Esophagus mucosa (tissue), 1 donor: ENCODE measurements at regions not wholly inside any gene's neighbourhood (a gene's known extent, or its start where the extent isn't known, plus 50 kb on each side); places are given as distances from the start of the nearest gene placed in this dataset.

Experiments
- ATAC-seq: fragments of 200-7000 bp; cut with Tn5 transposase; one replicate; pipeline ENCODE4 v1.9.1; 2020
- donor health status: DM: yes; HTN: yes; CAD: no.

DNA sequence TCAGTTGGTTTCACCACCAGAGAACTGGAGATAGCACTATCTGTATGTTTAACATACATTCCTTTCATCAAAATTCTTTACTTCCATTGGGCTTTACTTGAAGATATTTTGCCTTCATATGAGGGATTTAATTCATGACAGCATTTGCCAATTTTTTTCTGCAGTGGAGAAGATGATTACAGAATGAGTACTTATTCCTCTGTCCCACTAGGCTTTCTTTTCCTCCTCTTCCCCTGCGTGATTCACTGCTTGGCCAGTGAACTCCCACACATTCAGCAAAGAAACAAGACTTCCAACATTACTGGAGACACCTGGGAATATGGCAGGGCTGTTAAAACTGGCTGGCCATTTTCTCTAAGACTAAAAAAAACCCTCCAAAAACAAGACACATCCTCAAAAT is 425.8 kb upstream of the KCNH7 start:
- ATAC-seq = no peak

- no peak for ATAC-seq
Observed at GRCh38 chr2:163259489-163259888, 420.9 kb upstream of the KCNH7 start.

DNA sequence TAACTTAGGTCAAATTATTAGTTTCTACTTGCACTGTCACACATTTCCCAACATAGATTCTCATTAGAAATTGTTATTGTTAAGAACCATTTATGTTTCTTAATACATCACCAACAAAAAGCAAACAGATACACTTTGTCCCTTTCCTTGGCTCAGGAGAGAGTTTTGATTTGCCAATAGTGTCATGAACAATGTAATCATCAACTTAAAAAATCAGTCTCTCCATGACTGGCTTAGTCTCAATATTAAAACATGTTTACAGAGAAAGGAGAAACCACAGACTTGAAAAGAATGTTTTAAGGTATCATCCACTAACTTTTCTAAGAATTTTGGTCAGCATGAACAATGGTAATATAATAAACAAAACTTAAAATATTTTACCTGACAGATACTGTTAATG is 416.5 kb upstream of the KCNH7 start:
- ATAC-seq = no peak

DNA sequence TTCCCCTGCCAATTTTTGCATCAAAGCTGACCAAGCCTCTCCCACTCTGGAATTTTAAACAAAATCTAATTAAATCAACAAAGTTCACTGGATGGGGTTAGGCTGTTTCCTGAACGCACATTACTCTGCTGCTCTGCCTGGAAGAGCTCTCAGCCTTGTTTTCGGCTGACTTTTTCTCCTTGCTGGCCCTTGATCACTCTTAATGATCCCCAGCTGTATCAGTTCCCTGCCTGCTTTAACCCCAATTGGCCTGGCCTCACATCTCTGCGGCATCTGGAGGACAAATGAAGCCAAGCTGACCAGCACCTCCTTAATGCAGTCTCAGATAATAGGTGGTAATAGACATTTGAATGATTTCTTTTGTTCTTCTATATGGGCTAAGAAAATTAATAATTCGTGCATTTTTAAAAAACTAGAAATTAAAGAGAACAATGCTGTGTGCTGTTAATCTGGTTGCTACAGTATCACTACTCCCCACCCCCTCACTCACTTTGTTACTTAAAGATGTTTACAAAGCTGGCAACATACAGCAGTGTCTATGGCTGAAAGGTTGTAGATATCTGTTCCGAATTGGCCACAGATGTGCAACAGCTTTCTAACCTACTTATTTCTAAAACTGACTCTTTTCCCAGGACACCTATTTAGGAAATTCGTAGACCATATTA is 415.2 kb upstream of the KCNH7 start:
- ATAC-seq = no peak

DNA sequence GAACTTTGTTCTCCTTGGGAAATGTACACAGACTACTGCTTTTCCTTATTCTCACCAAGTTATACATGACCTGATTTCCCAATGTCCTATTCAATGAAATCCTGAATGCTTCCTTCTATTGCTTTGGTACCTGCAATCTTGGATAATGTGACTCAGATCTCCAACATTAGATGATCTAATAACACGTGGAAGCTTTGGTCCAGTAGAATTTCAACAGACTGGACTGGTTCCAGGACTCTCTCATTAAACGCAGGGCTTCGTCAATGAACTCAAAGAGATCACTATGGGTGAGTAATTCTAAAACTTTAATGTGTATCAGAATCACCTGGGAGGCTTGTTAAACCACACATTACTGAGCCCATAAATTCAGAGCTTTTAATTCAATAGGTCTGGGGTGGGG is 413.6 kb upstream of the KCNH7 start:
- ATAC-seq = peak; percentile 15

DNA sequence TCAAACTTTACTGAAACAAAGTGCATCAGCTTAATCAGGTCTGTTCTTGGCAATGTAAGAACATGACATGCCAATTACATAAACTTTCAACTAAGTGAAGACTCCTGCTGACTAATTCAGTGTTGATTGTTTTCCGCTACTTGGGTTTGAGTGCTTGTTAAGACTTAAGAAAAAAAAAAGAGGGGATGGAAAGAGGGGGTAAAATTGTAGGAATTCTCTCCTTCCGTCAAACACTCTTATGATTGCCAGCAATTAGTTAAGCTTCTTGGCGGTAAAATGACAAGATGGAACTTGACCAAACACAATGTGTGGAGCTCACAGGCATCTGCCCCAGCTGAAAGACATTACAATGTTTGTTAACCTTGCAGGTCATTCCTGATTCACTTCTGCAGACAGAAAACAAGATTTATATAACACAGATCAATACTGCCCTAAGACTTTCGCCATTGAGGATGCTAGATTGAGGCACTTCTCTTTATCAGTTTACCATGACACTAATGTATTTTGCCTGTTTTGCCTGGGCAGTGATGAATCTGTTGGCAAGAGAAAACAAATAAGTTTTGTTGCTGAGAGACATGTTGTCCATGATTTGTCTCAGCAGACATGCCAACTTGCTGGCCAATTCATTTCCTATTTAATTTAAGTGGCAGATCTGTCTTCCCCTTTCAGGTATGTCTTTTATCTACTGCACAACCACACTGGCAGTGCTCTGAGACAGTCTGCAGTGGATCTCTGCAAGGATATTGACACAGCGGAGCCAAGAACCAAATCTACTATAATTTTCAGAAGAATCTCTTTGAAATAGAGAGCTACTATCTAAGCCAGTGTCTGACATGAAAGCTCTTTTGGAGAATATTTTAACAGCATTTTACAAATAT is 410.0 kb upstream of the KCNH7 start:
- ATAC-seq = no peak

DNA sequence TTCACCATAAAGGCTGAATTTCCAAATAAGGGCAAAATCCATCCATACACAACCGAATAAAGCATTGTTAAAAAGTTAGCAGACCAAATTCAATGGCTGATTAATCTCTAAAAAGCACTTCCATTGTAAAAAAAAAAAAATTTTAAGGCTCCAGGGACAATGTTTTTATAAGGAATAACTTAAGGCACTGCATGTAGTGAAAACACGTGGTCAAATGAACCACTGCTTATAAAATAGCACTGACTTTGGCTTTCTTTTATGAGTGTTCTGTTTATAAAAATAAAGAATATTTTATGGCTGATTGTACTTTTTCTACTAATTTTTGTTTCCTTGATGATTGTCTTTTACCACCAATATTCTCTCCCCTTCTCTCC is 409.3 kb upstream of the KCNH7 start:
- no peak for ATAC-seq

GRCh38 chr2:163247156-163247846 is 408.7 kb upstream of the KCNH7 start:
- no peak for ATAC-seq

- no peak for ATAC-seq
Observed at GRCh38 chr2:163246135-163246534, 407.6 kb upstream of the KCNH7 start.

- ATAC-seq = no peak
Observed at GRCh38 chr2:163236553-163236952, 398.0 kb upstream of the KCNH7 start.

DNA sequence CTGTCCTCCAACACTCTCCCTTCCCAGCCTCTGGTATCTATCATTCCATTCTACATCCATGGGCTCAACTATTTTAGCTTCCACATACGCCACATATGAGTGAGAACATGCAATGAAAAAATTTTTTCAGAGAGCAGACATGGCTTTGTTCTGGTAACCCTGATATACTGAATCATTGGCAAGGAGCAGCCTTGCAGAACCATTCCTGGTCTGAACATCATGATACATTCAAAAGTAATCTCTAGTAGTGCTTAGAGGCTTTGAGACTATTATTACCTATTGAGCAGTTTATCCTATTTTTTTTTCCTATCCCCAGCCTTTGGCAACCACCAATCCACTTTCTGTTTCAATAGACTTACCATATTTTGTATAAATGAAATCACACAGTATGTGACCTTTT is 393.1 kb upstream of the KCNH7 start:
- ATAC-seq = no peak

DNA sequence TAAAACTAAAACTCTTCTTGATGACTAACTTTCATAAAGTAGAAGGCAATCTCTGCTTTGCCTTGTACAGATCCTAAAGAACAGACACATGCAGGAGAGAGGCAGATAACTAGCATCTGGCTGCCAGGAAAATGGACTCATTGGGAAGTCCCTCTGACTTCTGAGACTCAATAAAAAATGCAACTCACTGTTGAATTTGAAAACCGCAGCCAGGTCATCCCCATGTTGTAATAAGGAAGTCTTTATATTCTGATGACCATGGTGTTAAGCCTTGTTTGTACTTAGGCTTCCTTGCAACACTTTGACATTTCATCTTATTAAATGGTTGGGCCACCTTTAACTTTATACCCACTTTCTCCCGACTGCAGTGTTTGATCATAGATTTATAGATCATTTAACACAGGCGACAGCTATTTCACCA is 375.1 kb upstream of the KCNH7 start:
- ATAC-seq = no peak

DNA sequence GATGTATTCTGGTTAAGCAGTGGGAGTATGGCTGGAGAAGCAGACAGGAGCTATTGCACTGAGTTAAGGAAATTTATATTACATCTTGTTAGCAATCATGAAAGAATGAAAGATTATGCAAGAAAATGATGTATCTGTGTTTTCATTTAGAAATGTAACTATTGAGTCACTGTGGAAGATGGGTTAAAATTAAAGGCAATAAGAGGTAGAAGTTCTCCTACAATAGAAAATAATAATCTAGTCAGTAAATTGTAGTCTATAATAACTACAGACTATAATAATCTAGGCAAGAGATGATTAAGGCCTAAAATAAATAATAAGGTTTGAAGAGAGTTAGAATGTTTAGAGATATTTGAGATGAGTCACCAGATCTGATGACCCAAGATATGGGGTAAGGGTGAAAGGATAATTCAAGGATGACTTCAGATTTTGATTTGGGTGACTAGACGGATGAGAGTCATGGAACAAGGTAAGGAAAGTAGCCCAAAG is 371.9 kb upstream of the KCNH7 start:
- ATAC-seq = no peak

DNA sequence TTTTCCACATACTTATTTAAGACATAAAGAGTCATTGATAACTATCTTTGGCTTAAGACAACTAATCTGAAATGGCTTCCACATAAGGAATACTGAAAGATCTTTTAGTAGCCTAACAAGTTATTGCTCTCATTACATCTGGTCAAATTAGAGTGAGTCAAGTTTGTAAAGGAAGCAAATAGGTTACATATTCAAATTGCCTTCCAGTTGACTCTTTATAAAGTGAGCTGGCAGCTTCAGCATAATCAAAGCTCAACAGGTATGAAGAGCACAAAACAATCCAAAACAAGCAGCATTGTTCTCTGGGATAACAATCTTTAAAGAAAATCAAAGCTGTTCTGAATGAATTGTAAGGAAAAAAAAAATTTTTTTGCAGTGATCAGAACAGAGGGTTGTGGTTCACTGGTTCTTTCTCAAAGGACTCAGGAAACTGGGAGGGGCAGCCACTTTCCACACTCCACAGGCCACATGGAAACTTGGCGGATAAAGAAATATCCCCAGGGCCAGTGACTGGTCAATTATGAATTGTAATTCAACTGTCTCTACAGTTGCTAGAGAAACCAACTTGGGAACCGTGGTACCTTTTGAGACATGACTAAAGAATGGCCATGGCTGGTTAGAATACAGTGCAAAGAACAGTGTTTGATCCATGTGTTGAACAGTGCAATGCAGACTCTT is 369.3 kb upstream of the KCNH7 start:
- ATAC-seq = no peak

DNA sequence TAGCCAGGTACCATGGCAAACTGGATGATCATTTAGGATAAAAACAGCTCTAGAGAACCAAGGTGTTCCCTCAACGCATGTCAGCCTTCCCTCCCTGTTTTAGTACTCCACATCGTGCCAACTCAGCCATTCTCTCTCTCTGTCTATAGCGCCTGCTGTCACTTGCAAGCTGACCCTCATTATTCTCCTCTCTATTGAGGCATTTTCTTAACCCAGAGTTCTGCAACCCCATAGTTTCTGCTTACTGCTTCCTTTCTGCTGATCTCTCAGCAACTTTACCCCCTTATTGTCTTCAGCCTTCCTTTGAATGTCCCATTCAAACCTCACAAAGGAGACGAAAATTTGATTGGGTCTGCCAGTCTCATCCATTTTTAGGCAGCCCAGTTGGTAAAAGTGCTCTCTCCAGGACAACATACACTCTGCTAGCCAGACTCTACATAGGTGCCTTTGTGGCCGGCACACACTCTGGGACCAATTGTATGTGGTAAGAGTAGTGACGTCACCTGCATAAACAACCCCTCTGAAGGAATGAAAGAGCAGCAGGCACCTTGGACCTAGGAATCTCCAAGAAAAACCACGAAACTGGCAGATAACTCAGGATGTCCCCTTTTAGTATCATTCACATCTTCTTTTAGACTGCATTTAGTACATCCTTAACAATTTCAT is 367.2 kb upstream of the KCNH7 start:
- ATAC-seq = no peak

GRCh38 chr2:163200741-163201140 is 362.2 kb upstream of the KCNH7 start:
- no peak for ATAC-seq

GRCh38 chr2:163198972-163199371 is 360.4 kb upstream of the KCNH7 start:
- no peak for ATAC-seq

- ATAC-seq = no peak
Observed at GRCh38 chr2:163198007-163198406, 359.4 kb upstream of the KCNH7 start.

- ATAC-seq = no peak
Observed at GRCh38 chr2:163191372-163191771, 352.8 kb upstream of the KCNH7 start.

DNA sequence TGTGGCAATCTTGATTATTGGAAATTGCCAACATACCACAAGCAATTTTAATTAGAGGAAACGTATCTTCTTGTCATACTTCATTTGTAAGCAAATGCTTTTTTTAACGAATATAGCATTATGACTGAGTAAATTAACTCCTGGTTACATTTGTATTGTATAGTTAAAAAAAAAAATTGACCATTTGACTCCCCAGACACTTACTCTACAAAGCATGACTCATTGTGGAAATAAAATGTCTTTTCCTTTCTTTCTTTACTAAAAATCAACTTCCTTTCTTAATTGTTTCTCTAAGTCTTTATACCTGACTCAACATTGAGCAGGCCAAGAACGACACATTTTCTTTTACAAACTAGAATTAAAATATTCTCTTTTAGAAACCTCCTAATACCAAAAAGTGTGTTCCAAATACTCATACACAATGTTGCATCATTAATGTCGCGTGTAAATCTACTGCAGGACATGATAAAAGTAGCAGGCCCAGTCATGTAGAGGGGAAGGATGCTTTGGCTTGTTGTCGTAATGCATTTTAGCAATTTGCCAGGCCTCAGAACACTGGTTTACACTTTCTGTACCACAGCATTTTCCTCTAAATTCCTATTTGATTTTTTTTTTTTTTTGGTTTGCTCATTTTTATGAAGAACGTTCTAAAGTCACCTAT is 349.6 kb upstream of the KCNH7 start:
- no peak for ATAC-seq

- no peak for ATAC-seq
Observed at GRCh38 chr2:163187119-163187518, 348.6 kb upstream of the KCNH7 start.

- ATAC-seq = peak; percentile 64
Observed at GRCh38 chr2:163185160-163185559, 346.6 kb upstream of the KCNH7 start.
